ENCODE measurements at regions not wholly inside any gene's neighbourhood (a gene's known extent, or its start where the extent isn't known, plus 50 kb on each side); places are given as distances from the start of the nearest gene placed in this dataset.

DNA sequence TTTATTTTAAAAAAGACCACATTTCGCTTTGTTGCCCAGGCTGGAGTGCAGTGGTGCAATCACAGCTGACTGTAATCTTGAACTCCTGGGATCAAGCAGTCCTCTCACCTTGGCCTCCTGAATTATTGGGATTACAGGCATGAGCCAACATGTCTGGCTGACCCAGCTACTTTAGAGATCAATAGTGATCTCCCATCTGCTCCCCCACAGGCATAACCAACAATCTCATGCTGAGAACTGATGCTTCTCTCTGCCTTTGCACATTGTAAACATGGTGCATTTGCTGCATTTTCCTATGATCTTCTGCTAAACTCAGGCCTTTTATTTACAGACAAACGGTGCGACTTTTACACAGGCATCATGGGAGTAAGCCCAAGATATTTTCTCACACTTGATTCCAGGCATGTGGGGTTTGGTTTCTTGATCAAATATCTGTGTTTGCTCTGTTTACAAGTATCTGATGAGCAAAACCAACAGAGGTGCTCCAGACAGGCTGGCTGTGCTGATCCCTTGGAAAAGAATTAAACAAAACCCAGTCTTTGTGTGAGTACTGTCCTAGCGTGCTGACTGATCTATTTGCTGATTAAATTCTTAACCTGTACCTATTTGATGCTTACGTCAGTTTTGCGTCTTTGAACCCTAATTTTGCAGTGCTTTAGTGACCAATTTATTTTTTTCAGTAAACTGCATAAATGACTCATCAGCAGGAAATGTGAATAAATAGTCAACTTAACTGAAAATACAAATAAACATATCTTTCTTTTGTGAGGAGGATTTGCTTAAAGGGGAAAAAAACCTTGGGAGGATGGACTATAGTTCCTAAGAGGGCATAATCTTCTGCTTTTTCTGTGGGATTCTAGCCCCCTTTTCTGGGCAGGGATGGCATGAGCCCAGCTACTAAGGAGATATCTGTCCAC is 191.7 kb upstream of the NR3C1 start (continued):
- no peak for TF ChIP-seq LCORL (IDR thresholded peaks at IDR 0.05)
- TF ChIP-seq LCORL (CRISPR knock-in tag; IDR thresholded peaks at IDR 0.05) = peak; percentile 40; the same call in 1 of the 2 replicates
- TF ChIP-seq GATA4 (IDR thresholded peaks at IDR 0.05; ENCODE audit: borderline replicate concordance, low read depth) = peak; percentile 28; the same call in 1 of the 2 replicates
- no peak; the same call in 1 of the 2 replicates for TF ChIP-seq ZNF205 (CRISPR knock-in tag; IDR thresholded peaks at IDR 0.05)
- peak; percentile 33; the same call in 1 of the 2 replicates for TF ChIP-seq SSRP1 (CRISPR knock-in tag; IDR thresholded peaks at IDR 0.05)
- no peak for TF ChIP-seq RFXAP (CRISPR knock-in tag; IDR thresholded peaks at IDR 0.05; ENCODE audit: borderline replicate concordance)
- TF ChIP-seq, protein P1, sequence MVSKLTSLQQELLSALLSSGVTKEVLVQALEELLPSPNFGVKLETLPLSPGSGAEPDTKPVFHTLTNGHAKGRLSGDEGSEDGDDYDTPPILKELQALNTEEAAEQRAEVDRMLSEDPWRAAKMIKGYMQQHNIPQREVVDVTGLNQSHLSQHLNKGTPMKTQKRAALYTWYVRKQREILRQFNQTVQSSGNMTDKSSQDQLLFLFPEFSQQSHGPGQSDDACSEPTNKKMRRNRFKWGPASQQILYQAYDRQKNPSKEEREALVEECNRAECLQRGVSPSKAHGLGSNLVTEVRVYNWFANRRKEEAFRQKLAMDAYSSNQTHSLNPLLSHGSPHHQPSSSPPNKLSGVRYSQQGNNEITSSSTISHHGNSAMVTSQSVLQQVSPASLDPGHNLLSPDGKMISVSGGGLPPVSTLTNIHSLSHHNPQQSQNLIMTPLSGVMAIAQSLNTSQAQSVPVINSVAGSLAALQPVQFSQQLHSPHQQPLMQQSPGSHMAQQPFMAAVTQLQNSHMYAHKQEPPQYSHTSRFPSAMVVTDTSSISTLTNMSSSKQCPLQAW (CRISPR knock-in tag; IDR thresholded peaks at IDR 0.05) = no peak
- peak; percentile 55; the same call in 1 of the 2 replicates for TF ChIP-seq ZNF792 (CRISPR knock-in tag; IDR thresholded peaks at IDR 0.05)
- TF ChIP-seq SP2 (CRISPR knock-in tag; IDR thresholded peaks at IDR 0.05) = no peak
- TF ChIP-seq FOXC1 (CRISPR knock-in tag; IDR thresholded peaks at IDR 0.05; ENCODE audit: borderline replicate concordance) = no peak; the same call in 1 of the 2 replicates
- peak; percentile 76 for TF ChIP-seq FOSL2 (CRISPR knock-in tag; IDR thresholded peaks at IDR 0.05)
- TF ChIP-seq, protein P2, sequence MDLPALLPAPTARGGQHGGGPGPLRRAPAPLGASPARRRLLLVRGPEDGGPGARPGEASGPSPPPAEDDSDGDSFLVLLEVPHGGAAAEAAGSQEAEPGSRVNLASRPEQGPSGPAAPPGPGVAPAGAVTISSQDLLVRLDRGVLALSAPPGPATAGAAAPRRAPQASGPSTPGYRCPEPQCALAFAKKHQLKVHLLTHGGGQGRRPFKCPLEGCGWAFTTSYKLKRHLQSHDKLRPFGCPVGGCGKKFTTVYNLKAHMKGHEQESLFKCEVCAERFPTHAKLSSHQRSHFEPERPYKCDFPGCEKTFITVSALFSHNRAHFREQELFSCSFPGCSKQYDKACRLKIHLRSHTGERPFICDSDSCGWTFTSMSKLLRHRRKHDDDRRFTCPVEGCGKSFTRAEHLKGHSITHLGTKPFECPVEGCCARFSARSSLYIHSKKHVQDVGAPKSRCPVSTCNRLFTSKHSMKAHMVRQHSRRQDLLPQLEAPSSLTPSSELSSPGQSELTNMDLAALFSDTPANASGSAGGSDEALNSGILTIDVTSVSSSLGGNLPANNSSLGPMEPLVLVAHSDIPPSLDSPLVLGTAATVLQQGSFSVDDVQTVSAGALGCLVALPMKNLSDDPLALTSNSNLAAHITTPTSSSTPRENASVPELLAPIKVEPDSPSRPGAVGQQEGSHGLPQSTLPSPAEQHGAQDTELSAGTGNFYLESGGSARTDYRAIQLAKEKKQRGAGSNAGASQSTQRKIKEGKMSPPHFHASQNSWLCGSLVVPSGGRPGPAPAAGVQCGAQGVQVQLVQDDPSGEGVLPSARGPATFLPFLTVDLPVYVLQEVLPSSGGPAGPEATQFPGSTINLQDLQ (CRISPR knock-in tag; IDR thresholded peaks at IDR 0.05) = peak; percentile 36; the same call in 1 of the 2 replicates
- TF ChIP-seq TEF (CRISPR knock-in tag; IDR thresholded peaks at IDR 0.05) = no peak
- no peak for TF ChIP-seq MATR3 (CRISPR knock-in tag; IDR thresholded peaks at IDR 0.05)
- no peak; the same call in none of the 2 replicates for TF ChIP-seq SAP130 (CRISPR knock-in tag; IDR thresholded peaks at IDR 0.05; ENCODE audit: low read depth)
- no peak for TF ChIP-seq ARID4A (CRISPR knock-in tag; IDR thresholded peaks at IDR 0.05; ENCODE audit: borderline replicate concordance)
- TF ChIP-seq JARID2 (CRISPR knock-in tag; IDR thresholded peaks at IDR 0.05; ENCODE audit: insufficient replicate concordance) = no peak
- TF ChIP-seq ZFP36L2 (CRISPR knock-in tag; IDR thresholded peaks at IDR 0.05) = no peak
- no peak for TF ChIP-seq ZNF256 (CRISPR knock-in tag; conservative IDR thresholded peaks at IDR 0.05)
- TF ChIP-seq TARDBP (CRISPR knock-in tag; IDR thresholded peaks at IDR 0.05) = peak; percentile 67; the same call in 1 of the 2 replicates

Data from HepG2 (cell line).